ENCODE measurements at regions not wholly inside any gene's neighbourhood (a gene's known extent, or its start where the extent isn't known, plus 50 kb on each side); places are given as distances from the start of the nearest gene placed in this dataset.

- in situ Hi-C loops (cut with MboI) (no loop called here), intact Hi-C loops (cut with micrococcal nuclease) (no loop called here)
- no peaks in the 10 kb centered on the region for H3K9me1 ChIP-seq (ENCODE audit: control insufficient read depth, insufficient read depth, low read length)
- no peaks in the 10 kb centered on the region for H3K9me3 ChIP-seq (replicated peaks; ENCODE audit: control insufficient read depth, insufficient read depth, low read depth, low read length)
- ChIA-PET POLR2A (no interaction called here), CTCF (ENCODE audit: low intra/inter-chr PET ratio) (no interaction called here)
- H2AFZ ChIP-seq (ENCODE audit: low read depth, low read length), result no peak overlapping the region
- H4K20me1 ChIP-seq (replicated peaks; ENCODE audit: control insufficient read depth, insufficient read depth, low read length), result no peaks in the 10 kb centered on the region
- no peak overlapping the region for H3K4me3 ChIP-seq
- peaks cover 0 to 5% of the 10 kb centered on the region in 2 experiments; a peak in 1 of 5 replicates for H3K27me3 ChIP-seq (ENCODE audit: control insufficient read depth in 2 of 2, insufficient read depth in 2 of 2, low read length in 2 of 2)
- H3K9ac ChIP-seq (ENCODE audit: insufficient read depth in 1 of 2, low read depth in 2 of 2, low read length in 2 of 2), result no peak overlapping the region
- no peak overlapping the region for H3K27ac ChIP-seq (ENCODE audit: extremely low read depth, low read depth, low read length)
- no peak for ATAC-seq
- no peak overlapping the region for H3K4me2 ChIP-seq (ENCODE audit: insufficient read depth, low read length)
- no peak for DNase-seq (ENCODE audit: extremely low read depth in 1 of 4, low spot score in 3 of 4)
- FAIRE-seq, result no peak
- BruUV-seq (replicated peaks), result no TSS peak
- WGBS (ENCODE audit: insufficient coverage, low coverage, missing lambda C conversion rate), result 0% methylated on average over 2 of the region's 7 CpGs
- H3K36me3 ChIP-seq (ENCODE audit: control insufficient read depth, insufficient read depth, low read length), result no peaks in the 10 kb centered on the region
- no peaks in the 10 kb centered on the region for H3K79me2 ChIP-seq (ENCODE audit: control insufficient read depth, insufficient read depth, low read length)
- H3K4me1 ChIP-seq (replicated peaks in 1 of 2; ENCODE audit: control insufficient read depth in 2 of 2, insufficient read depth in 2 of 2, low read length in 2 of 2), result no peaks in the 10 kb centered on the region
- TF ChIP-seq POLR3A (IDR thresholded peaks at IDR 0.05; ENCODE audit: borderline replicate concordance, extremely low read depth, insufficient read depth, insufficient read length), result no peak
- TF ChIP-seq STAT5B (CRISPR knock-in tag; IDR thresholded peaks at IDR 0.05), result no peak
- no peak for TF ChIP-seq RFX7 (CRISPR knock-in tag; IDR thresholded peaks at IDR 0.05)
- TF ChIP-seq ZNF318 (IDR thresholded peaks at IDR 0.05; ENCODE audit: borderline replicate concordance in 1 of 2, low read depth in 1 of 2), result no peak
- no peak for TF ChIP-seq EGR1 (conservative IDR thresholded peaks at IDR 0.05)
- TF ChIP-seq RBM34 (IDR thresholded peaks at IDR 0.05; ENCODE audit: borderline replicate concordance, insufficient read depth, low read length), result no peak
- no peak for TF ChIP-seq ZBTB5 (IDR thresholded peaks at IDR 0.05)
- no peak for TF ChIP-seq TCF3 (CRISPR knock-in tag; IDR thresholded peaks at IDR 0.05)
- no peak for TF ChIP-seq HDAC1 (IDR thresholded peaks at IDR 0.05)
- TF ChIP-seq SRF (CRISPR knock-in tag; IDR thresholded peaks at IDR 0.05), result no peak
- TF ChIP-seq CREB5 (CRISPR knock-in tag; IDR thresholded peaks at IDR 0.05), result no peak
- no peak for TF ChIP-seq SIN3B (IDR thresholded peaks at IDR 0.05; ENCODE audit: low read depth)
Observed at GRCh38 chr18:76212960-76213359, 282.1 kb downstream of the ZNF516 start.

All from K562 (cell line).